ENCODE measurements at regions not wholly inside any gene's neighbourhood (a gene's known extent, or its start where the extent isn't known, plus 50 kb on each side); places are given as distances from the start of the nearest gene placed in this dataset.
"Not testable (repeated sequence)": the region's sequence is repeated elsewhere in the genome, so short reads cannot be mapped to it uniquely, and the experiment has no call there.

GRCh38 chr20:57996465-57996864 is 232.0 kb downstream of the ANKRD60 start:
- no peak for DNase-seq

DNA sequence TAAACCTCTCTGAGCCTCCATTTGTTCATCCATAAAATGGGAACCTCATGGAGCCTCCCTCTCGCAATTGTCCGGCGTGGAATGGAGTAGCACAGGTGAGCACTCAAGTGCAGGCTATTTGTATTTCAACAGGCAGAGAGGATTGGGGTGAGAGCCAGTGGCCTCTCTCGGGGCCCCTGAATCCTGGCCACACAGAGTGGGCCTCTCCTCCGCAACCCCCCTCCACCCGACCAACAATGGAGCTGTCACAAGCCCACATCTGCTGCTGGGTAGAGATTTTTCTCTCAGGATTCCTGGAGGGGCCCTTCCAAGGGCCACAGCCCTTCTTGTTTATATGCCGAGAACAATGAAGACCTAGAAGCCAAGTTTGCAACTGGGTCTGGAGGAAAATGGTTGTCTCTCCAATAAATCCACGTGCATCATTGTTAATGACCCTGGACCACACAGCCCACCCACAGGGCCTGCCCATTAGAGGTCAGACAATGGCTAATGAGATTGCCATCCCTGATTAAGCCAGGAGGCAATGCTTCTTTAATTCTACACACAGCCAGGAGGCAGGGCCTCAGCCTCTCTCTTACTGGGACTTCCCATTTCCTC is 233.0 kb downstream of the ANKRD60 start:
- DNase-seq = no peak

DNA sequence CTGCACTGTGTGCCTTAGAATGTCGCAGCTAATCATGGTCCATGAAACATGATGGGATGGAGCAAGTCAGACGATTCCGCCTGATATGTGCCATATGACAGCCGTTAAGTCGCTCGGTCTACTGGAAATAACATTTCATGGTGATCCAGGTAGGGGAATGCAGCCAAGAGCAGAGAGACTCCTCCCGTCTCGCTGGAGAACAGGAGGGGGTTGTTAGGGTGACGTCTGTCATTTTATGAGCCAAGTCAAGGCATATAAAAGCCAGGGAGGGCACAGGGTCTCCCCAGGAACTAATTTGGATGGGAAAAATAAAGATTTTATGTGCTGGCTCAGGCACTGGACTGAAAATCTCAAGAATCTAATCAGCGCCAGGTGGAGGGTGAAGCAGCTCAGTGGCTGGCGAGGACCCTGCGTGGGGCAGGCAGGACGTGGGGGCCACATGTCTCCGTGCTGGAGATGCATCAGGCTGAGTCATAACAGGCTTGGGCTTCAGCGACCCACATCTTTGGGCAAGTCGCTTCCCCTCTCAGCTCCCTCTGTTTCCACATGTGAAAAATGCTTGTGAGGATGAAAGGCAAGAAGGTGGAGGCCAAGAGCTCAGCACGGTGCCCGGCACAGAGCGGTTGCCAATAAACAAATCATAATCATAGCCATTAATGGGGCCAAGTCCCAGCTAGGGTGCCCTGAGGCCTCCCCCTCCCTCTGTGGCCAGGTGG is 234.6 kb downstream of the ANKRD60 start:
- DNase-seq = no peak

DNA sequence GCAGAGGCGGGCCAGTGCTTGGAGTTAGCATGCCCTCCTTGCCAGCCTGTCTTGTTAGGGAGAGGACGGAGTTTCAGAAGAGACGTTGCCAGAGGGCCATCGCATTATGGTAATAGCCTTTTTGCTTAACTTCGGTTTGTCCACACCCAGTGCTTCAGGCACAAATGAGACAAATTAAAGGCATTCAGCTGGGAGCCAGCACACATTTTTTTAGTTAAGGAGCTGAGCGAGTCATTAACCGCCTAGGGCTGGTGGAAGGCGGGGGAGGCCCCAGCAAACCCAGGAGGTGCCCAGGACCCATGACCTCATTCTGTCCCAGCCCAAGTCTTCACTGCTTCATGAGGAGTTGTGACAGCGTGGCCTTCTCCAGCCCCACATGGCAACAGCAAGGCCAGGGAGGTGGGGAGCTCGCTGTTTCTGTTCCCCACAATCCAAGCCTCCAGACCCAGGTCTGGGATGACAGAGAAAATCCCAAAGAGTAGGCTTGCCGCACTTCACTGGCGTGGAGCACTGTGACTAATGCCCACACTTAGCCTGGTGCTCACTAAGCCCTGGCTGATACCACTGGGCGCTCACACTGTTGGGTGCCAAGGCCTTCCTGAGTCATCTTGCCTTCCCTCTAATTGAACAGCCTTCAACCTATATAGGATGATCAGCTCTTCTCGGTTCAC is 237.1 kb downstream of the ANKRD60 start:
- peak in 1 of 2 donors; percentile 31 for DNase-seq

- DNase-seq = no peak
Measured at GRCh38 chr20:57990396-57990987, 238.0 kb downstream of the ANKRD60 start.

GRCh38 chr20:57988828-57989227 is 239.6 kb downstream of the ANKRD60 start:
- no peak for DNase-seq

- no peak for DNase-seq
Measured at GRCh38 chr20:57988422-57988821, 240.0 kb downstream of the ANKRD60 start.

DNA sequence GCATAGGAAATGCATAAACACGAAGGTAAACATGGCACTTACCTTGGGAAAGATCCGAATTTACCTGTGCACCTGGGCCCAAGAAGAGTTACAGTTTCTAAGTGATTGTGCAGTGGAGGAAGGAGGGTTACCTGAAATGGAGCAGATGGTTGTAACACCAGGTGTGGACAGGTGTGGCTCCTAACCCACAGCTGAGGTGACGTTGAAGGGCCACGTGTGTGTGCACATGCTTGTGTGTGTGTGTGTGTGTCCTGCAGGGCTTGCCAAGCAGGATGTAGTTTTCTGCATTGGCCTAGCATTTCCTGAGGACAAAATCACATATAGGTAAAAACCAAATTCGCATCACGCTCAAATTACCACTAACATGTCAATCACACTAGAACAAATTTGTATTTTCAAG is 240.8 kb downstream of the ANKRD60 start:
- DNase-seq = no peak

DNA sequence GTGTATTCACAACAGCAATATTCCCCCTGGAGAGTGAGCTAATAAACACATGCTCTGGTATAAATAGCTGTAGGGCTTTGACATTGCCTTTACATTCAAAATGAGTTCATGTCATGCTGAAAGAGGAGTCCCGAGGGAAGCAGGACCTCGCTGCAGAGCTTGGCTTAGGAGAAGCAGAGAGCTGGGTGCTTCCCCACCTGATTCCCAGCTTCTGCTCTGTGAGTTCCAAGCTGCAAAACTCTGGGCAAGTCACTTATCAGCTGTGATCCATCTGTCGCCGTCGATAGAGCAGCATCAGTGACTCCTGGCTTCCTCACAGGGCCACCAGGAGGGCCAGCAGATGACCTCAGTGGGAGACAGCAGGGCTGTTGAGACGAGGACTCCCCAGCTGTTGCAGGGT is 241.8 kb downstream of the ANKRD60 start:
- DNase-seq = no peak

DNA sequence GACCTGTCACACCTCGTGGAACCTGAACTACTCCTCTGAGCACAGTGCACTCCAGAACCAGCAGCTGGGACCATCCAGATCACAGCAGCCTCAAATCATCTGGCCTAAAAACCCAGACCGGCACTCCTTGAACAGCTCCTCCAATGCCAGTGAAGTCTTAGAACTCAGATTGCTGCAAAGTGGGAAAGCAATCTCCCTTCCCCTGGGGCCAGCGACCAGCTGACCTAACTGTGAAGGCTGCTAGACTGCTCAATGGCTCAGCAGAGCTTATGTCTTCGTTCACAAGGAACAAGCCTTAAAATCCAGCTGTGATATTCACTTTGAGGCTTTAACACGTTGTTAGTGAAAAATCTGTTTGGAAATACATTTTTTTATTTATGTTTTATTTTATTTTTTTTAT is 243.2 kb downstream of the ANKRD60 start:
- DNase-seq = no peak

- no peak for DNase-seq
Measured at GRCh38 chr20:57983082-57983481, 245.4 kb downstream of the ANKRD60 start.

DNA sequence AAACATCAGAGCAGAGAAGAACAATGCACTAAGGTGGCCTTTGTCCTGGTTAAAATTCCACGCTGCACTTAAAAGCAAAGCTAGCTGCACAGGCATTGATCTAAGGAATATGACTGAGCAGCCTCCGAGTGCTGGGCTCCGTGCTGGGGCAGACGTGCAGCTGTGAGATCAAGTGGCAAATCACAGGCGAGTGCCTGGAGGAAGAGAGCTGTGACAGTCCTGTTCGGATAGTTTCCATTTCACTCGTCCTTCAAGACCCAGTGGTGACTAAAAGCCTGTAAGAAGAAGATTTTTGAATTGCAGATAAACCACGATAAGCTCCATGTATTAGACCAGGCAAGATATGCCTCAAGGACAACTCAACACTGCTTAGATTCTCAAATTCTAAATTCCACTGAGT is 247.9 kb downstream of the ANKRD60 start:
- no peak for DNase-seq

- no peak for DNase-seq
Measured at GRCh38 chr20:57977569-57977968, 250.9 kb downstream of the ANKRD60 start.

- DNase-seq = no peak
Measured at GRCh38 chr20:57977141-57977540, 251.3 kb downstream of the ANKRD60 start.

GRCh38 chr20:57974863-57975262 is 253.6 kb downstream of the ANKRD60 start:
- DNase-seq = no peak

GRCh38 chr20:57973886-57974285 is 254.6 kb downstream of the ANKRD60 start:
- no peak for DNase-seq

GRCh38 chr20:57971583-57971982 is 256.9 kb downstream of the ANKRD60 start:
- DNase-seq = not testable (repeated sequence)

- no peak for DNase-seq
Measured at GRCh38 chr20:57970856-57971255, 257.6 kb downstream of the ANKRD60 start.

DNA sequence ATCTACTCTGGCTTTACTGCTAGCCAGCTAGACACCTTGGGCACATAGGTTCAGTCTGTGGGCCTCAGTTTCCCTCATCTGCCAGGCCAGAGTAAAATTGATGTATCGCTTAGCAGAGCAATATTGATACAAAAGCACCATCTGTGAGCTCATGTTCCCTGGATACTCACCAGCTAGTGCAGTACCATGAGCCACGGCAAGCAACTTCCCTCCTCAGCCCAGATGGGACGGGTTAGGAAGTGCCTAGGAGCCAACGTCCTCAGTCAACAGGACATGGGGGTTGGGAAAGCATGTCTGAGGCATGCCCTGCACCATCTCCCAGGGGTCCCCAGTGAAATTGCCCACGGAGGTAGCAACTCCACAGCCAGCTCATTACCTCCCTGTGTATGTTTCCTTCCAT is 258.3 kb downstream of the ANKRD60 start:
- no peak for DNase-seq

GRCh38 chr20:57968120-57968519 is 258.3 kb upstream of the PMEPA1 start:
- DNase-seq = no peak

- DNase-seq = no peak
Measured at GRCh38 chr20:57967364-57967763, 257.5 kb upstream of the PMEPA1 start.

DNA sequence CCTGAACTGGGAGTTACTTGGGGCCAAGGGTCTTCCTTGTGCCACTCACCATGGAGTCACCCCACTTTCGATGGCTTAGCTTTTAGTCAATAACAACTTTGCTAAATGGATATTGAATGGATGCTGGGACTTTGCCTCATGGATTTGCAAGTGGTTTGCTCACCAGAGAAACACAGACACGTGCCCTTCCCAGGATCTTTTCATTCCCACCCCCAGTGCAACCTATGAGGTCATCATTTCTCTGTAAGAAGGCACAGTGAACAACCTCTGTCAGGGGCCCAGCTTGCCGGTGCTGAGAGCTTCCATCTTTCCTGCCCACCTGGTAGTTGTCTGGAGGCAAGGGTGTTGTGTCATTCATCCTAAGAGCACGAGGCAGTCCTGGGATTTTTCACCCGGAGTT is 256.8 kb upstream of the PMEPA1 start:
- DNase-seq = no peak

DNA sequence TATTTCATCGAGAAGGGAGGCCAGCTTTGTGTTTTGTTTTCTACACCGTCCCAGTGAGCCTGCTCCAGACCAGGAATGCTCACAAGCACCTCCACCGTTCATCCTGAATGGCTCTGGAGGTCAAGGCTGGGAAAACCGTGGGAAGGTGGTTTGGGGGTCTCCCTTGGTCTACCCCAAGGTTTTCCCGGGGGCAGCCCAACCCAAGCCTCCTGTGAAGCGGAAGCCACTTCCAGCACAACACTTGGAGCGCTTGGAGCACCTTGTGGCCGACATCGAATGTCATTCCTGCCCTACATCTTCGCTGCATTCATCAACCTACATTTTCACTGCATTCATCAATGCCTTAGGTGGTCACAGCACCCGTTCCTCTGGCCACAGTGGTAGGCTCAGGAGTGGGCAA is 255.6 kb upstream of the PMEPA1 start:
- DNase-seq = no peak
